ENCODE measurements at regions not wholly inside any gene's neighbourhood (a gene's known extent, or its start where the extent isn't known, plus 50 kb on each side); places are given as distances from the start of the nearest gene placed in this dataset.

- TF ChIP-seq CTCF (IDR thresholded peaks at IDR 0.05; ENCODE audit: low read depth, low read length): no peak
- H3K4me3 ChIP-seq (ENCODE audit: low read depth, low read length): no peak overlapping the region
Measured at GRCh38 chr2:14401873-14402272, 230.6 kb upstream of the LRATD1 start.

- TF ChIP-seq CTCF (IDR thresholded peaks at IDR 0.05; ENCODE audit: low read depth, low read length): no peak
- H3K4me3 ChIP-seq (ENCODE audit: low read depth, low read length): no peak overlapping the region
Measured at GRCh38 chr2:14408695-14409094, 223.8 kb upstream of the LRATD1 start.

- no peak for TF ChIP-seq CTCF (IDR thresholded peaks at IDR 0.05; ENCODE audit: low read depth, low read length)
- H3K4me3 ChIP-seq (ENCODE audit: low read depth, low read length): no peak overlapping the region
Measured at GRCh38 chr2:14417551-14417950, 215.0 kb upstream of the LRATD1 start.

- no peak for TF ChIP-seq CTCF (IDR thresholded peaks at IDR 0.05; ENCODE audit: low read depth, low read length)
- H3K4me3 ChIP-seq (ENCODE audit: low read depth, low read length): no peak overlapping the region
Measured at GRCh38 chr2:14418115-14418514, 214.4 kb upstream of the LRATD1 start.

- H3K4me3 ChIP-seq (ENCODE audit: low read depth, low read length): no peak overlapping the region
- TF ChIP-seq CTCF (IDR thresholded peaks at IDR 0.05; ENCODE audit: low read depth, low read length): no peak
Measured at GRCh38 chr2:14420851-14421250, 211.7 kb upstream of the LRATD1 start.

GRCh38 chr2:14422426-14422825, 210.1 kb upstream of the LRATD1 start:
- no peak for TF ChIP-seq CTCF (IDR thresholded peaks at IDR 0.05; ENCODE audit: low read depth, low read length)
- H3K4me3 ChIP-seq (ENCODE audit: low read depth, low read length): no peak overlapping the region

- no peak overlapping the region for H3K4me3 ChIP-seq (ENCODE audit: low read depth, low read length)
- no peak for TF ChIP-seq CTCF (IDR thresholded peaks at IDR 0.05; ENCODE audit: low read depth, low read length)
Measured at GRCh38 chr2:14423145-14423906, 209.2 kb upstream of the LRATD1 start.
